ENCODE measurements at regions not wholly inside any gene's neighbourhood (a gene's known extent, or its start where the extent isn't known, plus 50 kb on each side); places are given as distances from the start of the nearest gene placed in this dataset.

DNA sequence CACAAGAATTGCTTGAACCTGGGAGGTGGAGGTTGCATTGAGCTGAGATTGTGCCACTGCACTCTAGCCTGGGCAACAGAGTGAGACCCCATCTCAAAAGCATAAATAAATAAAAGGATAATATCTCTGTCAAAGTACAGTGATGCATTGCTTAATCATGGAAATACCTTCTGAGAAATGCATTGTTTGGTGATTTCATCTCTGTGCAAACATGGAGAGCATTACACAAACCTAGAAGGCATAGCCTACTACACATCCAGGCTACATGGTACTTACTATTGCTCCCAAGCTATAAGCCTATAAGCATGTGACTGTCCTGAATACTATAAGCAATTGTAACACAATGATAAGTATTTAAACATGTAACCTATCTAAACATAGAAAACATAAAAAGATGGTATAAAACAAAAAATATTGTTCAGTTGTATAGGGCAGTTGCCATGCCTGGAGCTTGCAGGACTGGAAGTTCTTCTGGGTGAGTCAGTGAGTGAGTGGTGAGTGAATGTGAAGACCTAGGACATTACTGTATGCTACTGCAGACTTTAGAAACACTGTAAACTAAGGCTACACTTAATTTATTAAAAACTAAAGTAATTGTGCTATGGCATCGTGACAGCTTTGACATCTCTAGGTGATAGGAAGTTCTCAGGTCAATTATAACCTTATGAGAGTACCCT, 93.6 kb upstream of the SNRPN start:
- DNase-seq (ENCODE audit: extremely low spot score) = no peak
- TF ChIP-seq FOXM1 (IDR thresholded peaks at IDR 0.05; ENCODE audit: borderline replicate concordance) (no peak), HDGF (IDR thresholded peaks at IDR 0.05; ENCODE audit: borderline replicate concordance) (no peak), L3MBTL2 (conservative IDR thresholded peaks at IDR 0.05) (no peak), LEF1 (IDR thresholded peaks at IDR 0.05; ENCODE audit: borderline replicate concordance) (no peak), TARDBP (IDR thresholded peaks at IDR 0.05) (no peak), NFRKB (IDR thresholded peaks at IDR 0.05) (no peak), ARNT (IDR thresholded peaks at IDR 0.05) (no peak), SP1 (IDR thresholded peaks at IDR 0.05) (no peak), FOXK2 (IDR thresholded peaks at IDR 0.05) (no peak), SUZ12 (IDR thresholded peaks at IDR 0.05) (no peak), FOXA1 (IDR thresholded peaks at IDR 0.05) (no peak), BHLHE40 (IDR thresholded peaks at IDR 0.05; ENCODE audit: borderline replicate concordance) (no peak), CTBP1 (IDR thresholded peaks at IDR 0.05; ENCODE audit: borderline replicate concordance) (no peak), ZNF384 (IDR thresholded peaks at IDR 0.05) (no peak), ELF4 (IDR thresholded peaks at IDR 0.05) (no peak)
- TF ChIP-seq, protein P1, sequence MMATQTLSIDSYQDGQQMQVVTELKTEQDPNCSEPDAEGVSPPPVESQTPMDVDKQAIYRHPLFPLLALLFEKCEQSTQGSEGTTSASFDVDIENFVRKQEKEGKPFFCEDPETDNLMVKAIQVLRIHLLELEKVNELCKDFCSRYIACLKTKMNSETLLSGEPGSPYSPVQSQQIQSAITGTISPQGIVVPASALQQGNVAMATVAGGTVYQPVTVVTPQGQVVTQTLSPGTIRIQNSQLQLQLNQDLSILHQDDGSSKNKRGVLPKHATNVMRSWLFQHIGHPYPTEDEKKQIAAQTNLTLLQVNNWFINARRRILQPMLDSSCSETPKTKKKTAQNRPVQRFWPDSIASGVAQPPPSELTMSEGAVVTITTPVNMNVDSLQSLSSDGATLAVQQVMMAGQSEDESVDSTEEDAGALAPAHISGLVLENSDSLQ (IDR thresholded peaks at IDR 0.05) = no peak
- POLR2A ChIA-PET = no interaction called here
- CTCF ChIA-PET = no interaction called here

- DNase-seq (ENCODE audit: extremely low spot score) = no peak
- CTCF ChIA-PET = no interaction called here
- POLR2A ChIA-PET = no interaction called here
- TF ChIP-seq FOXM1 (IDR thresholded peaks at IDR 0.05; ENCODE audit: borderline replicate concordance) = no peak
- TF ChIP-seq ELF4 (IDR thresholded peaks at IDR 0.05) = no peak
- TF ChIP-seq SP1 (IDR thresholded peaks at IDR 0.05) = no peak
- TF ChIP-seq SUZ12 (IDR thresholded peaks at IDR 0.05) = no peak
- TF ChIP-seq BHLHE40 (IDR thresholded peaks at IDR 0.05; ENCODE audit: borderline replicate concordance) = no peak
- no peak for TF ChIP-seq FOXA1 (IDR thresholded peaks at IDR 0.05)
- TF ChIP-seq ARNT (IDR thresholded peaks at IDR 0.05) = no peak
- TF ChIP-seq, protein P1 (IDR thresholded peaks at IDR 0.05) = no peak
- no peak for TF ChIP-seq FOXK2 (IDR thresholded peaks at IDR 0.05)
Observed at GRCh38 chr15:24862726-24863521, 91.9 kb upstream of the SNRPN start.

DNA sequence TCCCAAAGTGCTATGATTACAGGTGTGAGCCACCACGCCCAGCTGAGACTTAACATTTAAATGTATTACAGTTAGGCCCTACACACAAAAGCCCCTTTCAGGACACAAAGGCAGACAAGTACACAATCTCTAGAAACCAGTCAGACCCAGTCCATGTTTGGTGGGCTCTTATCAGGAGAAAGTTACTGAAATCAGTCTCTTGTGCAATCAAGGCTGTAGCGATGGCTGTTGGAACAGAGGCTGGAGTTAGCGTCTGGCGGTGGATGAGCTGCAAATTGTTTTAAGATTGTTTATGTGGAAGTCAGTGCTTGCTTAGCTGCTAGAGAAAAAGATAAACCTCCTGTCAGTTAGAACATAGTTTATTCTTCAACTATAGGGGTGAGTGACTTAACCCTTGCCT, 89.5 kb upstream of the SNRPN start:
- DNase-seq (ENCODE audit: extremely low spot score) = no peak
- no peak for TF ChIP-seq SP1 (IDR thresholded peaks at IDR 0.05)
- TF ChIP-seq HDGF (IDR thresholded peaks at IDR 0.05; ENCODE audit: borderline replicate concordance) = no peak
- TF ChIP-seq LEF1 (IDR thresholded peaks at IDR 0.05; ENCODE audit: borderline replicate concordance) = no peak
- TF ChIP-seq NFRKB (IDR thresholded peaks at IDR 0.05) = no peak
- TF ChIP-seq L3MBTL2 (conservative IDR thresholded peaks at IDR 0.05) = no peak
- no peak for TF ChIP-seq TARDBP (IDR thresholded peaks at IDR 0.05)
- POLR2A ChIA-PET = no interaction called here
- CTCF ChIA-PET = no interaction called here

DNA sequence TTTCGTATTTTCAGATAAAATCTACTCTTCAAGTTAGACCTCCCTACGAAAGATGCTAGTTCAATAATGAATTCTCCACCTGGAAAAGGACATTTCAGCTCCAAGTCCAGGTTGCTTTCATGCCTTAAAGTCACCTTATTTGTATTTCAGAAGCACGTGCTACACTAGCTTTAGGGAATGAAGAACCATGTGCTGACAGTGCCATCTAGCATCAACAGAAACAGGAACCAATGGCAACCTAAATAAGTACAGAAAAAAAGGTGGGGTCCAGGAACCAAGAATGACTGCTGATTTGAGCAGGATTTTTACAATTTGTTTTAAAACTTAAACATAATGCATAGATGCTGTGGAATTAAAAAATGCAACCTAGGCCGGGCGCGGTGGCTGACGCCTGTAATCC, 77.6 kb upstream of the SNRPN start:
- ChIA-PET CTCF (no interaction called here), POLR2A (no interaction called here)
- TF ChIP-seq FOXM1 (IDR thresholded peaks at IDR 0.05; ENCODE audit: borderline replicate concordance) (no peak), HDGF (IDR thresholded peaks at IDR 0.05; ENCODE audit: borderline replicate concordance) (no peak), LEF1 (IDR thresholded peaks at IDR 0.05; ENCODE audit: borderline replicate concordance) (no peak), ELF4 (IDR thresholded peaks at IDR 0.05) (no peak), TARDBP (IDR thresholded peaks at IDR 0.05) (no peak), L3MBTL2 (conservative IDR thresholded peaks at IDR 0.05) (no peak), CTBP1 (IDR thresholded peaks at IDR 0.05; ENCODE audit: borderline replicate concordance) (no peak), ZNF384 (IDR thresholded peaks at IDR 0.05) (no peak), FOXA1 (IDR thresholded peaks at IDR 0.05) (no peak), SP1 (IDR thresholded peaks at IDR 0.05) (no peak), NFRKB (IDR thresholded peaks at IDR 0.05) (no peak), FOXK2 (IDR thresholded peaks at IDR 0.05) (no peak), ARNT (IDR thresholded peaks at IDR 0.05) (no peak), BHLHE40 (IDR thresholded peaks at IDR 0.05; ENCODE audit: borderline replicate concordance) (no peak), SUZ12 (IDR thresholded peaks at IDR 0.05) (no peak)
- TF ChIP-seq, protein P1 (IDR thresholded peaks at IDR 0.05) = no peak
- DNase-seq (ENCODE audit: extremely low spot score) = no peak

- POLR2A ChIA-PET = no interaction called here
- TF ChIP-seq ELF4 (IDR thresholded peaks at IDR 0.05) (no peak), NFRKB (IDR thresholded peaks at IDR 0.05) (no peak), BHLHE40 (IDR thresholded peaks at IDR 0.05; ENCODE audit: borderline replicate concordance) (no peak), FOXK2 (IDR thresholded peaks at IDR 0.05) (no peak), SP1 (IDR thresholded peaks at IDR 0.05) (no peak), SUZ12 (IDR thresholded peaks at IDR 0.05) (no peak), L3MBTL2 (conservative IDR thresholded peaks at IDR 0.05) (no peak), ARNT (IDR thresholded peaks at IDR 0.05) (no peak), CTBP1 (IDR thresholded peaks at IDR 0.05; ENCODE audit: borderline replicate concordance) (no peak), LEF1 (IDR thresholded peaks at IDR 0.05; ENCODE audit: borderline replicate concordance) (no peak), TARDBP (IDR thresholded peaks at IDR 0.05) (no peak), FOXM1 (IDR thresholded peaks at IDR 0.05; ENCODE audit: borderline replicate concordance) (no peak), ZNF384 (IDR thresholded peaks at IDR 0.05) (no peak), FOXA1 (IDR thresholded peaks at IDR 0.05) (no peak), HDGF (IDR thresholded peaks at IDR 0.05; ENCODE audit: borderline replicate concordance) (no peak)
- TF ChIP-seq, protein P1 (IDR thresholded peaks at IDR 0.05) = no peak
- no peak for DNase-seq (ENCODE audit: extremely low spot score)
- CTCF ChIA-PET = no interaction called here
Observed at GRCh38 chr15:24878153-24878552, 76.6 kb upstream of the SNRPN start.
